RWPE2 (cell line): ENCODE measurements at regions not wholly inside any gene's neighbourhood (a gene's known extent, or its start where the extent isn't known, plus 50 kb on each side); places are given as distances from the start of the nearest gene placed in this dataset.

Experiments
- ATAC-seq: fragments of 200-7000 bp; cut with Tn5 transposase; 3 replicates; pipeline ENCODE4 v1.9.1; 2021; ENCODE audit warnings: low read depth
- DNase-seq: peaks from one replicate; pipeline ENCODE4 v3.0.0-alpha.2; 2020; ENCODE audit warnings: low spot score
- H3K27ac ChIP-seq: fragments of 450-650 bp; 2 replicates; pipeline ENCODE4 v1.5.1; 2017; ENCODE audit warnings: mild to moderate bottlenecking; ENCODE audit not compliant: poor library complexity, severe bottlenecking
- H3K27me3 ChIP-seq: fragments of 250-450 bp; sonication (Bioruptor Pico); 2 replicates; pipeline ENCODE4 v1.5.1; 2021; ENCODE audit warnings: mild to moderate bottlenecking, moderate library complexity; ENCODE audit not compliant: insufficient read depth, poor library complexity, severe bottlenecking
- H3K36me3 ChIP-seq: fragments of 250-450 bp; sonication (Bioruptor Pico); 2 replicates; pipeline ENCODE4 v1.5.1; 2020; ENCODE audit warnings: low read depth, mild to moderate bottlenecking, moderate library complexity
- H3K4me1 ChIP-seq: fragments of 250-450 bp; sonication (Bioruptor Pico); 2 replicates; pipeline ENCODE4 v1.5.1; 2021; ENCODE audit warnings: mild to moderate bottlenecking, moderate library complexity; ENCODE audit not compliant: insufficient read depth, poor library complexity, severe bottlenecking
- H3K4me3 ChIP-seq: fragments of 250-450 bp; sonication (Bioruptor Pico); 2 replicates; pipeline ENCODE4 v1.5.1; 2021; ENCODE audit warnings: mild to moderate bottlenecking, moderate library complexity; ENCODE audit not compliant: severe bottlenecking
- H3K9me3 ChIP-seq: fragments of 250-450 bp; sonication (Bioruptor Pico); 2 replicates; pipeline ENCODE4 v1.5.1; 2021; ENCODE audit warnings: mild to moderate bottlenecking, moderate library complexity; ENCODE audit not compliant: severe bottlenecking
- TF ChIP-seq, protein P1 (sequence below): fragments of 450-650 bp; IDR thresholded peaks from one replicate; pipeline ENCODE4 v1.5.1; 2017; ENCODE audit warnings: mild to moderate bottlenecking, moderate library complexity; ENCODE audit not compliant: poor library complexity, severe bottlenecking

DNA sequence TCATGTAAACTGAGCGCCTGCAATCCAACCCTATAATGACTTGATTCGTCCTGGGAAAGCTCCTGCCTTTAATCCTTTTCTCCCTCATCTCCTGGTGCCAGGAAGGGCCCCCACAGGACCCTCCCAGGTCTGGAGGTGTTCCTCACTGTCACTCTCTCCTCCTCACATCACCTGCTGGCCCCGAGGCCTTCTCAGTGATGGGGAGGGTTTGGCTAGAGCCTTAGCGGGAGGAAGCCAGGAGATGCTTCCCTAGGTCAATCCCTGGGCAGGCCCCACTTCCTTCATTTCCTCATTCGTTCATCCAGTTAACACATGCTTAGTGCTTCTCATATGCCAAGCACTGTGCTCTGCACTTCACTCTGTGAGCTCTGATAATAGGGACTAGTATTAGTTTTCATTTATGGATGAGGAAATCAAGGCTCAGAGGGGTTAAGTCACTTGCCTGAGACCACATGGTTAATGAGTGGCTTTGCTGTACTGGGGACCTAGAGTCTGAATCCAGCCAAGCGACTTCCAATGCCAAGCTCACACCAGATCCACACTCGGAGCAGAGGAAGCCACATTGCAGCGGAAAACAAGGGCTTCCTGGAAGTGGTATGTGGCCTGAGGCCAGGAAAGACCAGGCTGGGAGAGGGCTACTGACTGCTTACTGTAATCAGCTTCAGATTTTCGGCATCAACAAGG, 50.3 kb upstream of the CHRNB4 start:
- Histone ChIP-seq H3K27me3 (no peaks in the 10 kb centered on the region), H3K9me3 (no peaks in the 10 kb centered on the region), H3K36me3 (no peaks in the 10 kb centered on the region), H3K27ac (no peak overlapping the region), H3K4me1 (peaks cover 10% of the 10 kb centered on the region), H3K4me3 (no peak overlapping the region)
- ATAC-seq: no peak
- DNase-seq: peak; percentile 34
- TF ChIP-seq, protein P1, sequence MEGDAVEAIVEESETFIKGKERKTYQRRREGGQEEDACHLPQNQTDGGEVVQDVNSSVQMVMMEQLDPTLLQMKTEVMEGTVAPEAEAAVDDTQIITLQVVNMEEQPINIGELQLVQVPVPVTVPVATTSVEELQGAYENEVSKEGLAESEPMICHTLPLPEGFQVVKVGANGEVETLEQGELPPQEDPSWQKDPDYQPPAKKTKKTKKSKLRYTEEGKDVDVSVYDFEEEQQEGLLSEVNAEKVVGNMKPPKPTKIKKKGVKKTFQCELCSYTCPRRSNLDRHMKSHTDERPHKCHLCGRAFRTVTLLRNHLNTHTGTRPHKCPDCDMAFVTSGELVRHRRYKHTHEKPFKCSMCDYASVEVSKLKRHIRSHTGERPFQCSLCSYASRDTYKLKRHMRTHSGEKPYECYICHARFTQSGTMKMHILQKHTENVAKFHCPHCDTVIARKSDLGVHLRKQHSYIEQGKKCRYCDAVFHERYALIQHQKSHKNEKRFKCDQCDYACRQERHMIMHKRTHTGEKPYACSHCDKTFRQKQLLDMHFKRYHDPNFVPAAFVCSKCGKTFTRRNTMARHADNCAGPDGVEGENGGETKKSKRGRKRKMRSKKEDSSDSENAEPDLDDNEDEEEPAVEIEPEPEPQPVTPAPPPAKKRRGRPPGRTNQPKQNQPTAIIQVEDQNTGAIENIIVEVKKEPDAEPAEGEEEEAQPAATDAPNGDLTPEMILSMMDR: no peak
